K562 (cell line): ENCODE measurements at regions not wholly inside any gene's neighbourhood (a gene's known extent, or its start where the extent isn't known, plus 50 kb on each side); places are given as distances from the start of the nearest gene placed in this dataset.

ENCODE experiments used
- ATAC-seq: fragments of 200-7000 bp; cut with Tn5 transposase; 3 replicates; pipeline ENCODE4 v1.9.1; 2020; ENCODE audit warnings: moderate library complexity
- BruUV-seq: library from RNA; stranded (reverse); fragments of 400-500 nt; replicated peaks from 2 replicates; lab custom pipeline; 2021; lab: Mats Ljungman, UMichigan
- CTCF ChIA-PET: fragments of 300-600 bp; formaldehyde crosslinking; extraction: SDS; loops from one replicate; lab custom pipeline; 2021; ENCODE audit warnings: low intra/inter-chr PET ratio; lab: Yijun Ruan, JAX
- POLR2A ChIA-PET: fragments of 300-600, 350-650 bp; sonication (Branson Sonifier 250); formaldehyde crosslinking; extraction: SDS; loops from one replicate; lab custom pipeline; 2021; ENCODE audit warnings: antibody characterized with exemption, inconsistent platforms; lab: Yijun Ruan, JAX
- DNase-seq, 4 experiments: peaks; one replicate each; pipeline versions ENCODE4 v3.0.0 to v3.0.0-alpha.2; 2011 to 2018; ENCODE audit warnings: low spot score in 3 of 4, mixed read lengths in 3 of 4; ENCODE audit errors: extremely low read depth in 1 of 4
- FAIRE-seq: peaks from 2 replicates; lab custom pipeline; 2011; peaks lifted over from hg19 to GRCh38; lab: Jason Lieb, UNC
- H2AFZ ChIP-seq: 2 replicates; pipeline ENCODE4 v1.6.0; 2011; ENCODE audit warnings: low read depth, low read length, control low read depth, inconsistent platforms
- H3K27ac ChIP-seq: fragments of 200-600 bp; 3 replicates; pipeline ENCODE4 v1.8.0; 2011; ENCODE audit warnings: low read depth, mild to moderate bottlenecking, control low read depth, inconsistent platforms, low read length, moderate library complexity, mixed read lengths; ENCODE audit errors: extremely low read depth
- H3K27me3 ChIP-seq, 2 experiments: fragments of 300-600 bp in 1 of 2; 2 replicates in 1 of 2; 3 replicates in 1 of 2; pipeline versions ENCODE4 v1.6.0 to v1.8.0; 2011; ENCODE audit warnings: inconsistent platforms in 2 of 2, low read length in 2 of 2, mild to moderate bottlenecking in 1 of 2, mixed read lengths in 1 of 2, moderate library complexity in 1 of 2; ENCODE audit not compliant: control insufficient read depth in 2 of 2, insufficient read depth in 2 of 2
- H3K36me3 ChIP-seq: fragments of 300-600 bp; 3 replicates; pipeline ENCODE4 v1.8.0; 2011; ENCODE audit warnings: mild to moderate bottlenecking, low read length, inconsistent platforms; ENCODE audit not compliant: control insufficient read depth, insufficient read depth
- H3K4me1 ChIP-seq, 2 experiments: fragments of 200-600 bp in 1 of 2; replicated peaks in 1 of 2; 2 replicates in 1 of 2; 3 replicates in 1 of 2; pipeline versions ENCODE4 v1.5.1 to v1.8.0; 2011; ENCODE audit warnings: inconsistent platforms in 2 of 2, low read length in 2 of 2, mild to moderate bottlenecking in 1 of 2, mixed read lengths in 1 of 2, moderate library complexity in 1 of 2; ENCODE audit not compliant: control insufficient read depth in 2 of 2, insufficient read depth in 2 of 2
- H3K4me2 ChIP-seq: 2 replicates; pipeline ENCODE4 v1.6.1; 2011; ENCODE audit warnings: low read length, control low read depth, inconsistent platforms, mixed read lengths; ENCODE audit not compliant: insufficient read depth
- H3K4me3 ChIP-seq: fragments of 200-600 bp; sonication (generic), shearing (Covaris generic); 2 replicates; pipeline ENCODE4 v1.5.1; 2016; ENCODE audit warnings: control low read depth, inconsistent platforms
- H3K79me2 ChIP-seq: fragments of 200-600 bp; 3 replicates; pipeline ENCODE4 v1.8.0; 2011; ENCODE audit warnings: low read length, inconsistent platforms; ENCODE audit not compliant: control insufficient read depth, insufficient read depth
- H3K9ac ChIP-seq, 2 experiments: 2 replicates each; pipeline versions ENCODE4 v1.6.0 to v1.6.1; 2011; ENCODE audit warnings: low read depth in 2 of 2, low read length in 2 of 2, control low read depth in 1 of 2, inconsistent platforms in 1 of 2, mild to moderate bottlenecking in 1 of 2, mixed read lengths in 1 of 2; ENCODE audit not compliant: insufficient read depth in 1 of 2
- H3K9me1 ChIP-seq: one replicate; pipeline ENCODE4 v1.6.0; 2011; ENCODE audit warnings: inconsistent platforms, mild to moderate bottlenecking, low read length, moderate library complexity; ENCODE audit not compliant: control insufficient read depth, insufficient read depth
- H3K9me3 ChIP-seq: replicated peaks from 2 replicates; pipeline ENCODE4 v1.5.1; 2011; ENCODE audit warnings: low read depth, low read length, inconsistent platforms; ENCODE audit not compliant: control insufficient read depth, insufficient read depth
- H4K20me1 ChIP-seq: replicated peaks from 2 replicates; pipeline ENCODE4 v1.6.1; 2011; ENCODE audit warnings: low read length, inconsistent platforms, mixed read lengths; ENCODE audit not compliant: control insufficient read depth, insufficient read depth
- C11orf30 ChIP-seq: fragments of 450-650 bp; IDR thresholded peaks from 2 replicates; pipeline ENCODE4 v1.6.1; 2016; ENCODE audit warnings: low read depth, mild to moderate bottlenecking
- CBX3 ChIP-seq, 2 experiments: IDR thresholded peaks; 1 replicate in 1 of 2; 2 replicates in 1 of 2; pipeline ENCODE4 v1.6.1; 2012; ENCODE audit warnings: inconsistent platforms in 2 of 2, low read length in 2 of 2, borderline replicate concordance in 1 of 2, control low read depth in 1 of 2
- CEBPB ChIP-seq: fragments of 450-650 bp; IDR thresholded peaks from 2 replicates; pipeline ENCODE4 v1.6.1; 2016; ENCODE audit warnings: missing genetic modification characterization, missing compliant biosample characterization
- CSDE1 ChIP-seq, 2 experiments: fragments of 450-650 bp; IDR thresholded peaks; 2 replicates each; pipeline ENCODE4 v1.6.1; 2016; ENCODE audit warnings: mild to moderate bottlenecking in 1 of 2
- HDAC2 ChIP-seq: fragments of 450-650 bp; IDR thresholded peaks from 2 replicates; pipeline ENCODE4 v1.6.1; 2016; ENCODE audit warnings: mild to moderate bottlenecking
- MCM3 ChIP-seq: fragments of 450-650 bp; IDR thresholded peaks from 2 replicates; pipeline ENCODE4 v1.6.1; 2016
- NCOA6 ChIP-seq: fragments of 450-650 bp; IDR thresholded peaks from 2 replicates; pipeline ENCODE4 v1.6.1; 2017; ENCODE audit warnings: mild to moderate bottlenecking
- NONO ChIP-seq, 2 experiments: fragments of 200-400 bp in 1 of 2; fragments of 450-650 bp in 1 of 2; formaldehyde crosslinking in 1 of 2; IDR thresholded peaks; 2 replicates each; pipeline ENCODE4 v1.6.1; 2017; ENCODE audit warnings: low read depth in 2 of 2, mild to moderate bottlenecking in 2 of 2, moderate library complexity in 2 of 2, low read length in 1 of 2
- RBM25 ChIP-seq: fragments of 200-400 bp; formaldehyde crosslinking; IDR thresholded peaks from 2 replicates; pipeline ENCODE4 v1.6.1; 2018; ENCODE audit warnings: low read length, low read depth, moderate library complexity; ENCODE audit not compliant: severe bottlenecking
- SMAD3 ChIP-seq: fragments of 450-650 bp; formaldehyde crosslinking; conservative IDR thresholded peaks from 2 replicates; pipeline ENCODE4 v1.4.0; 2020; ENCODE audit warnings: mild to moderate bottlenecking
- STAG1 ChIP-seq: sonication (generic); formaldehyde crosslinking; IDR thresholded peaks from 2 replicates; pipeline ENCODE4 v1.5.0; 2020; ENCODE audit warnings: missing genetic modification reagents, borderline replicate concordance
- TEAD1 ChIP-seq, 2 experiments: fragments of 450-650 bp in 1 of 2; sonication (generic) in 1 of 2; formaldehyde crosslinking; IDR thresholded peaks; 2 replicates each; pipeline versions ENCODE4 v1.4.0 to v1.8.0; 2020 to 2022; ENCODE audit warnings: mild to moderate bottlenecking in 2 of 2, missing genetic modification reagents in 1 of 2
- ZFP1 ChIP-seq: fragments of 450-650 bp; formaldehyde crosslinking; IDR thresholded peaks from 2 replicates; pipeline ENCODE4 v1.4.0; 2020; ENCODE audit warnings: mild to moderate bottlenecking, mixed read lengths
- ZNF699 ChIP-seq: fragments of 250-450 bp; sonication (Bioruptor Pico); IDR thresholded peaks from 2 replicates; pipeline ENCODE4 v1.8.0; 2021; ENCODE audit warnings: mild to moderate bottlenecking, moderate library complexity; ENCODE audit not compliant: insufficient replicate concordance
- WGBS: fragments of 100-300 bp; shearing (Covaris generic); methylation state at CpG from one replicate; pipeline ENCODE4 v1.1.6; 2016; ENCODE audit warnings: low coverage, mixed read lengths; ENCODE audit not compliant: insufficient coverage; ENCODE audit errors: missing lambda C conversion rate; 5-methylcytosine and 5-hydroxymethylcytosine counted together
- in situ Hi-C: fragments of 300-500 bp; cut with MboI; formaldehyde crosslinking; loops from 4 replicates; pipeline ENCODE4 v1.15.0; 2018; ENCODE audit warnings: inconsistent platforms, mixed read lengths
- intact Hi-C: fragments of 100-400 bp; cut with micrococcal nuclease; formaldehyde crosslinking; loops from 2 replicates; pipeline ENCODE4 v1.14.2; 2022
- TF ChIP-seq, protein P1 (sequence below): sonication (generic); formaldehyde crosslinking; IDR thresholded peaks from 2 replicates; pipeline ENCODE4 v1.8.1; 2023; ENCODE audit warnings: mild to moderate bottlenecking, missing genetic modification reagents
- TF ChIP-seq, protein P2 (sequence below): conservative IDR thresholded peaks from 2 replicates; pipeline ENCODE4 v1.6.1; 2011; ENCODE audit warnings: low read depth, mild to moderate bottlenecking, low read length; ENCODE audit not compliant: control insufficient read depth
- TF ChIP-seq, protein P3 (sequence below): fragments of 450-650 bp; formaldehyde crosslinking; conservative IDR thresholded peaks from 2 replicates; pipeline ENCODE4 v1.4.0; 2022; ENCODE audit warnings: mild to moderate bottlenecking, missing genetic modification characterization
- TF ChIP-seq, protein P4 (sequence below), 3 experiments: IDR thresholded peaks in 2 of 3; conservative IDR thresholded peaks in 1 of 3; 2 replicates each; pipeline ENCODE4 v1.5.1; 2011 to 2012; ENCODE audit warnings: low read length in 3 of 3, mild to moderate bottlenecking in 3 of 3, control low read depth in 2 of 3, improper control_type of control experiment in 1 of 3, inconsistent platforms in 1 of 3, low read depth in 1 of 3, mixed read lengths in 1 of 3, moderate library complexity in 1 of 3; ENCODE audit not compliant: insufficient read depth in 2 of 3

DNA sequence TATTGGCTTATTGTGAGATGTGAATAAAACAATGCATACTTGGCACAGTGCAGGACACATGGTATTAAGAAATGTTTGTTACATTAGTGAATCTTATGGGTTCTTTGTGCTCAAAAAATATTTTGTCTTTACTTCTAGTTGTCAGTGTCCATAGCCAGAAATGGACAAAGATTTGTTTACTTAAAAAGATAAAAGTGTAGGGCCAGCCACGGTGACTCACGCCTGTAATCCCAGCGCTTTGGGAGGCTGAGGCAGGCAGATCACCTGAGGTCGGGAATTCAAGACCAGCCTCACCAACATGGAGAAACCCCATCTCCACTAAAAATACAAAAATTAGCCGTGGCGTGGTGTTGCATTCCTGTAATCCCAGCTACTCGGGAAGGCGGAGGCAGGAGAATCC lies 654.6 kb upstream of the NEGR1 start (continued):
- TF ChIP-seq CSDE1 (IDR thresholded peaks at IDR 0.05) (no peak), HDAC2 (no peak), STAG1 (CRISPR knock-in tag) (no peak), ZFP1 (no peak)
- TF ChIP-seq, protein P1, sequence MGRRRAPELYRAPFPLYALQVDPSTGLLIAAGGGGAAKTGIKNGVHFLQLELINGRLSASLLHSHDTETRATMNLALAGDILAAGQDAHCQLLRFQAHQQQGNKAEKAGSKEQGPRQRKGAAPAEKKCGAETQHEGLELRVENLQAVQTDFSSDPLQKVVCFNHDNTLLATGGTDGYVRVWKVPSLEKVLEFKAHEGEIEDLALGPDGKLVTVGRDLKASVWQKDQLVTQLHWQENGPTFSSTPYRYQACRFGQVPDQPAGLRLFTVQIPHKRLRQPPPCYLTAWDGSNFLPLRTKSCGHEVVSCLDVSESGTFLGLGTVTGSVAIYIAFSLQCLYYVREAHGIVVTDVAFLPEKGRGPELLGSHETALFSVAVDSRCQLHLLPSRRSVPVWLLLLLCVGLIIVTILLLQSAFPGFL, result no peak

DNA sequence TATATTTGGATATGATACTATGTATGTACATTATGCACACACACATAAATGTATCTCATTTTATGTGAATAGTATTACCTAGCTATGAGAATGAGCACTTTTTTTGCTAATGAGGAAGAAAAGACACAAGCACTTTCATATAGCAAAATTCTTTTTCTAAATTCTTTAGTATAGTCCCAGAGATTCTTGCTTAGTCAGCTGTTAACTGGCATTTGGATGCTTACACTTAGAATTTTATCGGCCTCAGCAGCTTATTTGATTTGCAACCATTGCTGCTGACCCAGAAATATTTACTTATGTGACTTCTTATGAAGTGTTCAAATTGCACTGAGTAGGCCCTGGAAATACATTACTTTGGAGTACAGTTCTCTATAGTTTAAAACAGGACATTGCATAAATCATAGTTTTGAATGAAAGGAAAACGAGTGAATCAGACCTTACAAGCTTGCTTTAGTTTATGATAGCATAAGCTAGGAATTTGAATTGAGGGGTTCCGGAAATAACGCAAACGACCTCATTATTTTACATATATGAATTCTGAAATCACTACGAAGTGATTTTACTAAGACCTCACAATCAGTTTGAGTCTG lies 653.9 kb upstream of the NEGR1 start:
- ATAC-seq (no peak), DNase-seq (no peak), FAIRE-seq (no peak)
- no peaks in the 10 kb centered on the region for H3K9me3 ChIP-seq
- BruUV-seq, result no TSS peak
- no peak overlapping the region for H3K27ac ChIP-seq
- in situ Hi-C loops, result no loop called here
- no peak overlapping the region for H3K4me3 ChIP-seq
- H3K27me3 ChIP-seq, result no peaks in the 10 kb centered on the region
- intact Hi-C loops, result no loop called here
- H3K9ac ChIP-seq, result no peak overlapping the region
- no peaks in the 10 kb centered on the region for H3K79me2 ChIP-seq
- no peaks in the 10 kb centered on the region for H3K36me3 ChIP-seq
- no peak overlapping the region for H3K4me2 ChIP-seq
- H4K20me1 ChIP-seq, result no peaks in the 10 kb centered on the region
- ChIA-PET CTCF (no interaction called here), POLR2A (no interaction called here)
- WGBS, result under 1% methylated on average over 6 of the region's 6 CpGs
- H3K4me1 ChIP-seq, result no peaks in the 10 kb centered on the region
- H2AFZ ChIP-seq, result no peak overlapping the region
- no peaks in the 10 kb centered on the region for H3K9me1 ChIP-seq
- TF ChIP-seq NONO (IDR thresholded peaks at IDR 0.05; ENCODE audit: low read depth in 2 of 2, low read length in 1 of 2), result no peak
- TF ChIP-seq C11orf30, result no peak
- no peak for TF ChIP-seq MCM3
- TF ChIP-seq ZNF699 (CRISPR knock-in tag), result no peak
- no peak for TF ChIP-seq CEBPB (tag)
- no peak for TF ChIP-seq CBX3 (IDR thresholded peaks at IDR 0.05; ENCODE audit: borderline replicate concordance in 1 of 2, low read length in 2 of 2)
- TF ChIP-seq, protein P2, sequence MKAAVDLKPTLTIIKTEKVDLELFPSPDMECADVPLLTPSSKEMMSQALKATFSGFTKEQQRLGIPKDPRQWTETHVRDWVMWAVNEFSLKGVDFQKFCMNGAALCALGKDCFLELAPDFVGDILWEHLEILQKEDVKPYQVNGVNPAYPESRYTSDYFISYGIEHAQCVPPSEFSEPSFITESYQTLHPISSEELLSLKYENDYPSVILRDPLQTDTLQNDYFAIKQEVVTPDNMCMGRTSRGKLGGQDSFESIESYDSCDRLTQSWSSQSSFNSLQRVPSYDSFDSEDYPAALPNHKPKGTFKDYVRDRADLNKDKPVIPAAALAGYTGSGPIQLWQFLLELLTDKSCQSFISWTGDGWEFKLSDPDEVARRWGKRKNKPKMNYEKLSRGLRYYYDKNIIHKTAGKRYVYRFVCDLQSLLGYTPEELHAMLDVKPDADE, result no peak
- no peak for TF ChIP-seq TEAD1 (CRISPR knock-in tag; IDR thresholded peaks at IDR 0.05)
- no peak for TF ChIP-seq SMAD3 (CRISPR knock-in tag)
- TF ChIP-seq, protein P3, sequence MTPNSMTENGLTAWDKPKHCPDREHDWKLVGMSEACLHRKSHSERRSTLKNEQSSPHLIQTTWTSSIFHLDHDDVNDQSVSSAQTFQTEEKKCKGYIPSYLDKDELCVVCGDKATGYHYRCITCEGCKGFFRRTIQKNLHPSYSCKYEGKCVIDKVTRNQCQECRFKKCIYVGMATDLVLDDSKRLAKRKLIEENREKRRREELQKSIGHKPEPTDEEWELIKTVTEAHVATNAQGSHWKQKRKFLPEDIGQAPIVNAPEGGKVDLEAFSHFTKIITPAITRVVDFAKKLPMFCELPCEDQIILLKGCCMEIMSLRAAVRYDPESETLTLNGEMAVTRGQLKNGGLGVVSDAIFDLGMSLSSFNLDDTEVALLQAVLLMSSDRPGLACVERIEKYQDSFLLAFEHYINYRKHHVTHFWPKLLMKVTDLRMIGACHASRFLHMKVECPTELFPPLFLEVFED (CRISPR knock-in tag), result no peak
- TF ChIP-seq NCOA6, result no peak
- TF ChIP-seq, protein P4, sequence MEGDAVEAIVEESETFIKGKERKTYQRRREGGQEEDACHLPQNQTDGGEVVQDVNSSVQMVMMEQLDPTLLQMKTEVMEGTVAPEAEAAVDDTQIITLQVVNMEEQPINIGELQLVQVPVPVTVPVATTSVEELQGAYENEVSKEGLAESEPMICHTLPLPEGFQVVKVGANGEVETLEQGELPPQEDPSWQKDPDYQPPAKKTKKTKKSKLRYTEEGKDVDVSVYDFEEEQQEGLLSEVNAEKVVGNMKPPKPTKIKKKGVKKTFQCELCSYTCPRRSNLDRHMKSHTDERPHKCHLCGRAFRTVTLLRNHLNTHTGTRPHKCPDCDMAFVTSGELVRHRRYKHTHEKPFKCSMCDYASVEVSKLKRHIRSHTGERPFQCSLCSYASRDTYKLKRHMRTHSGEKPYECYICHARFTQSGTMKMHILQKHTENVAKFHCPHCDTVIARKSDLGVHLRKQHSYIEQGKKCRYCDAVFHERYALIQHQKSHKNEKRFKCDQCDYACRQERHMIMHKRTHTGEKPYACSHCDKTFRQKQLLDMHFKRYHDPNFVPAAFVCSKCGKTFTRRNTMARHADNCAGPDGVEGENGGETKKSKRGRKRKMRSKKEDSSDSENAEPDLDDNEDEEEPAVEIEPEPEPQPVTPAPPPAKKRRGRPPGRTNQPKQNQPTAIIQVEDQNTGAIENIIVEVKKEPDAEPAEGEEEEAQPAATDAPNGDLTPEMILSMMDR (IDR thresholded peaks at IDR 0.05 in 2 of 3, conservative IDR thresholded peaks at IDR 0.05 in 1 of 3; ENCODE audit: insufficient read depth in 2 of 3, low read depth in 1 of 3, low read length in 3 of 3), result no peak
- no peak for TF ChIP-seq RBM25
